Fibroblast of skin of back (primary cell): ENCODE measurements at regions not wholly inside any gene's neighbourhood (a gene's known extent, or its start where the extent isn't known, plus 50 kb on each side); places are given as distances from the start of the nearest gene placed in this dataset.

Source experiments
- DNase-seq: peaks from one replicate; pipeline ENCODE4 v3.0.0-alpha.2; 2013

- no peak for DNase-seq
Observed at GRCh38 chr5:87949676-87950631, 318.7 kb downstream of the TMEM161B start.

GRCh38 chr5:87948486-87948885 lies 320.2 kb downstream of the TMEM161B start:
- no peak for DNase-seq

GRCh38 chr5:87946271-87946670 lies 322.4 kb downstream of the TMEM161B start:
- DNase-seq = no peak

DNA sequence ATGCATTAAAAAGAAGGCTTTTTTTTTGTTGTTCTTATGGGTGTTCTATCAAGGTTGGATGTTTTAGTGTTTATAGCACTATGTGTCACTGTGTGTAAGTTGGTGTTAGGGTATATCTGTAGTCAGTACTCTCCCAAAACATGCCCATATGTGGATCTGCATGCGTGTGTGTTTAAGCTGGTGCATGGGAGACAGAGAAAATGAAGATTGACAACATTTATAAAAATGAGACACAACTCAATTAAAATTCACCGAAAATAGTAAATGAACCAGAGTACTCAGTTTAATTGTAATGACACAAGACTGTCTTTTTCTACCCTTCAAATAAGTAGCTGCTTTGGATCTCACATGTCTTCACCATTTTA lies 323.4 kb downstream of the TMEM161B start:
- no peak for DNase-seq

DNA sequence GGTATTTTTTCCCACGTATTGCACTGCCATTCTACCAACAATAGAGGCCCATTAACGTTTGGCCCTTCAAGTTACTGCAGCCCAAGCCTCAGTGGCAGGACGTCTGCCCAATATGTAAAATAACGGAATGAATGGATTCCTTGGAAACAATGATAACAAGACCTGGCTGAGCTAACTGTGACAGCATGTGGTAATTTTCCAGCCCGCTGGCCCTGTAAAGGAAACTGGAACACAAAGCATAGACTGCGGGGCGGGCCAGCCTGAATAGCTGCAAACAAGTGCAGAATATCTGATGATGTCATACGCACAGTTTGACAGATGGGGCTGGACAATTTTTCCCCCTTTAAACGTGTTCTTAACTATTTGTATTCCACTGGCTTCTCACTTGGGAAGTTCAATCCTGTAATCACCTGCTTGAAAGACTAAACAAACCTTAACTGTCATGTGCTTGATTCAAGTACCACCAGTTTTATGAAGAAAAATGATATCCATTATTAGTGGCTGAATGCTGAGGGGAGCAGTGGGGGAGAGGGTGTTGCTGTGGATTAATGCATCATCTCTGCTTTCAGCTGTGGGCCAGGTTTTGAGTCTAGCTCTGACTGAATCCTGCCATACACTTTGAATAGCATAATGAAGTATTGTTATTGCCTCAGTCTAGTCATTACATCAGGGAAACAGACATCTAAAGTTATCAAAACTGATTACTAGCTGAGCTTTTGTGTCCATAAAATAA lies 323.9 kb downstream of the TMEM161B start:
- DNase-seq = no peak

DNA sequence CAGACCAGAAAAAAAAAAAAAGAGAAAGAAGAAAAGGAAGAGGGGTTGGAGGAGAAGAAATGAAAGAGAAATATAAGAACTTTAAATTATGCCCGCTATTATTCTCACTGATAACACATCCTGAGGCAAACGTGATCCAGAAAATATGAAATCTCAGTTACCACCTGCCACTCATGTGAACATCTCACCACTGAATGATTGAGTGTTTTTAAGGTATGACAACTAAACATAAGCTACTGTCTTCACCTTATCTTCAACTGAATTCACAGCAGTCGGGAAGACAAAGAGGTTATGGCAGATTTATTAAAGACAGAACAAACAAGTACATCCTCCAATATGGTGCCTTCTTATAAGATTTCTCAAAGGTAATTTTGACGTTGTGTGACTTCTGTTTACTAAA lies 327.9 kb downstream of the TMEM161B start:
- DNase-seq = no peak

DNA sequence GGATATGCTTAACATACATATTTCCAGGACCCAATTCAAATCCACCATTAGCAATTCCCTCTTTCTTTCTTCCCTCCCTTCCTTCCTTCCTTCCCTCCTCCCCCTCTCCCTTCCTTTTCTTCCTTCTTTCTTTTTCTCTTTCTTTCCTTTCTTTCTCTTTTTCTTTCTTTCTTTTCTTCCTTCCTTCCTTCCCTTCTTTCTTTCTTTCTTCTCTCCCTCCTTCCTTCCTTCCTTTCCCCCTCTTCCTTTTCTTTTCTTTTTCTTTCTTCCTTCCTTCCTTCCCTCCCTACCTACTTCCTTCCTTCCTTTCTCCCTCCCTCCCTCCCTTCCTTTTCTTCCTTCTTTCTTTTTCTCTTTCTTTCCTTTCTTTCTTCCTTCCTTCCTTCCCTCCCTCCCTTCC lies 332.0 kb downstream of the TMEM161B start:
- no peak for DNase-seq

- DNase-seq = no peak
Observed at GRCh38 chr5:87924436-87924835, 344.2 kb downstream of the TMEM161B start.

DNA sequence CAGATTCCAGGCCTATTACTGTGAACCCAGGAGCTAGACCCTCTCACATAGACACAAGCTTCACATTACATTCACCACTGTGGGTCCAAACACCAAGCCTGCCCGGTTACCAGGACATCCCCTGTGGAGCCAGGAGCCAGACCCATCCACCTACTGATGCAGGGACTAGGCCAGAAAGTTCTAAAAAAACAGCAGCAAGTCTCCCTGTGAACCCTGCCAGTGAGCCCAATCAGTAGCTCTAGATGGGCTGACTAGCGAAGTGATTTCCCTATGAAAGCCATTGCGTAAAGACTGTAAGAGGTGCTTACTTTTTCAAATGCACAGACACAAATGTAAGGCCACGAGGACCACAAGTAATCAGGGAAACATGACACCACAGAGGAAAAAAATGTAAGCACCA lies 352.3 kb downstream of the TMEM161B start:
- no peak for DNase-seq

DNA sequence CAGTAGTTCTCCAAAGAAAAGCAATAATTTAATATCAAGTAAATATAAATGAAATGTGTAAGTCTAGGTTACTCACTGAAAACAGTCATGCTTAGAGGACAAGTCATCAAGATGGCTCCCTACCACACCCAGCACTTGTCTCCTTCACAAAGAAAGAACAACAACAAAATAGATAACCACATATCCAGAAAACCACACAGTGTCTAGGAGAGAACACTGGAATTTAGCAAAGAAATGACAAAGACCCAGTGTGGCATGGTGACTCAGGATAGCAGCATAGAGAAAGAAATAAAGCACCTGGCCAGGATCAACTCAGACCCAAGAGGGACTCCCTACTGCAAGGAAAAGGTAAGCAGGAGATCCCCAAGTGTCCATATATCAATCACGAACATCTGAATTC lies 356.2 kb downstream of the TMEM161B start:
- no peak for DNase-seq

- DNase-seq = no peak
Observed at GRCh38 chr5:87909382-87909781, 359.3 kb downstream of the TMEM161B start.

DNA sequence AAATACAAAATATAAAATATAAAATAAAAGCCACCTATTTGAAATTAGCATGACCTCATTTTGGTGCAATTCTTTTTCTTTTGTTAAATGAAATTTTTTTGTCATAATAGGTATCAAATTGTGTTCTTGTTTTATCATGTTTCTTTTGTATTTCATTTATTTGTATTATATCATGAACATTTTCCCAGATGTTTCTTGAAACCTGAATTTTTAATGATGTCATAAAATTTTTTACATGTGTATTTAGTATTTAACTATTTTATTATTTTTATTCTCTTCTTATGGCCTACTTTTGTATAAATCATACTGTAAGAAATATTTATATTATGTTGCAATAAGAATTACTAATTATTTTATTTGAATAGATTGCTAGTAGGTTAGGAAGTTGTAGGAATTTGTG lies 361.7 kb downstream of the TMEM161B start:
- no peak for DNase-seq

DNA sequence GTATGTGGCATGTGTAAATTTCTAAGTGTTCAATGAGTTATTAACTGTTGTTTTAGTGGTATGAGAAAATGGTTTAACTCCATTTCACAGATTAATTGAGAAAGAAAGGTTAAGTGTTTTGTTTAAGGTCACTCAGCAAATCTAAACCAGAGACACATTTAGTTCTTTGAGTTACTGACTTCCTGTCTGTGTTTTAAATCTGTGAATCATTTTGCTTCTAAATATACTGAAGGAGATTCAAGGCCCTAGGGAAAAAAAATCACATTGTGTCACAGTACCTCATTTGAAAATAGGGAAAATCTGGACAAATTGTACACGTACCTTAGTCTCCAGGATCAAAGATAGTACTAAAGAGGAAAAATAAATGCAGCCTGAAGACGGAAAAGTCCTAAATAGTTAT lies 368.2 kb downstream of the TMEM161B start:
- no peak for DNase-seq

DNA sequence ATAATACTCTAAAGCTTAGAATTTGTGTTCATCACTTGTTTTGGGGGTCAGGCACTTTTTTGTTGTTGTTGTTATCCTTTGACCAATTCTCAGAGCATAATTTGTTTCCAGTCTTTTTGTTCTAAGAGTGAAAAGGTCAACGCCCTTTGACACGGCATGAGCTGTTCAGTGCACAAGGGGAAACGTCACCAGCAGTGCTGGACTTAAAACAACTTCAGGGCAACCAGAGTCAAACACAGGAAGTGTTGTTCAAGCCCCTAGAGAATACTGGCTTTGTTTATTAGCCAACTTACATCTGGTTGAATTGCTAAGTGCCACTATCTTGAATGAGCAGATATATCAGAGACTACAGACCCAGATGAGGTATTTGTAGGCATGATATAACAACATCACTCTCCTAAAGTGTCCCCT lies 368.9 kb downstream of the TMEM161B start:
- no peak for DNase-seq

DNA sequence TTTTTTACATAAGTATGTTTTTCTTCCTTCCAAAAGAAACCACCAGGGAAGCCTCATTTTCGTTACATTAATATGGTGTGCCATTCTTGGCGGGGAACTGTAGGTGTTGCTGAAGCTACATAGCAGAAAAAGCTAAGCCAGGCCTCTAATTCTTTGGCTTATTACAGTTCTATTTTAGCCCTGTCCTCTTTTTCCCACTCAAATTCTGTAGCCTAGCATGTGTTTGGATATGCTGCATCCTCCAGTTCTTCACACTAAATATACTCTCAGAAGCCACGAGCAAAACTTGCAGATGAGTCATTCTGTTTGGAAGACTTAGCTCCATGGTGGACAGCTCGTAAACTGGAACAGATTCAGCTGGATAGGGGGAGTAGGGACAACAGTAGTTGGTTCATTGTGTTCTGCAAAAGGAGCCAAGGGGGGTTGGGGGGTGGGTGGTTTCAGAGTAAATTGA lies 369.4 kb downstream of the TMEM161B start:
- DNase-seq = peak; percentile 0

DNA sequence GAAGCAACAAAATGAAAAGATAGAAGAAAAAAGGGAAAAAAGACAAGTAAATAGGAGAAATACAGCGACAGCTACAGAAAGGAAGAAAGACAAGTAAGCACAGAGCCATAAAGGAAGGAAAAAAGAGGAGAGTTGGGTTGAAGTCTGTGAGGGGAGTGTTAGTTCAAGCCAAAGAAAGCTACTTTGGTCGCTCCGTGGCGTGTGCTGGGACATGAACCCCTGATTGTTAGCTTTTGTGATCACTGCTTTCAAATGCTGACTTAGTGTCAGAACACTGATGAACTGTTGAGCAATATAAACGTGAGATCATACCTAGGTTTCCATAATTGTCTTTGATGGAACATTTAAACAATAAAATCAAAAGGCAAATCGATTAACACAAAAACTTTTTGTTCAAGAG lies 370.1 kb downstream of the TMEM161B start:
- no peak for DNase-seq

DNA sequence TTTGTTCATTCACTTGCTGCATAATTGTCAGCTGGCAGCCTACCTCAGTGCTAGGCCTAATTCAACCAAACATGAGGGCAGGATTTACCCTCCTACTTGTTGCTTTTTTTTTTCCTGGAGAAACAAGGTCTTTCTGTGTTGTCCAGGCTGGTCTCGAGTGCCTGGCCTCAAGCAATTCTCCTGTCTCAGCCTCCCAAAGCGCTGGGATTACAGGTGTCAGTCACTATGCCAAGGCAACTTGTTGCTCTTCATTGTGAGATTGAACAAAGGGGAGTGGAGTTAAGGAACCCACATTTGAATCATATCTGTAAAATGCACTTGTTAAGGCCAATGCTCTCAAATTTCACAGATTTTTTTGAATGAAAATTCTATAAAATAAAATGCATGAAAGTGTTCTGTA lies 380.5 kb downstream of the TMEM161B start:
- DNase-seq = no peak

- no peak for DNase-seq
Observed at GRCh38 chr5:87887247-87887646, 381.4 kb downstream of the TMEM161B start.

DNA sequence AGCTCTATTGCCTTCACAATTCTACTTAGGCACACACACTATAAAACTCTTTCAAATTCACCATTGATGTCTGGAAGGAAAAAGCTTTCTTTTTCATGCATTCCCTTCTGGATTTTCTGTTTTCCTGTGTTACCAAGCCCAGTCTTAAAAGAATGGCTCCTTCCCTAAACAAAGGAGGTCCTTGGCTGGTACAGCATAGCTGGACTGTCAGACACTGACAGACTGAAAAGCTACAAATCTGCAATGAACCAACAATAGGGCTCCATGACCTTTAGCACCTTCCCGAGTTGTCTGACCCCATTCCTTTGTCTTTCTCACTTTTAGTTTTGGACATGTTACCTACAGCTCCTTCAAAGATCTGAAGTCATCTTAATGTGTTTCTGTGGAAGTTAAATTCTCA lies 382.5 kb downstream of the TMEM161B start:
- DNase-seq = no peak

- DNase-seq = no peak
Observed at GRCh38 chr5:87885758-87886157, 382.9 kb downstream of the TMEM161B start.

DNA sequence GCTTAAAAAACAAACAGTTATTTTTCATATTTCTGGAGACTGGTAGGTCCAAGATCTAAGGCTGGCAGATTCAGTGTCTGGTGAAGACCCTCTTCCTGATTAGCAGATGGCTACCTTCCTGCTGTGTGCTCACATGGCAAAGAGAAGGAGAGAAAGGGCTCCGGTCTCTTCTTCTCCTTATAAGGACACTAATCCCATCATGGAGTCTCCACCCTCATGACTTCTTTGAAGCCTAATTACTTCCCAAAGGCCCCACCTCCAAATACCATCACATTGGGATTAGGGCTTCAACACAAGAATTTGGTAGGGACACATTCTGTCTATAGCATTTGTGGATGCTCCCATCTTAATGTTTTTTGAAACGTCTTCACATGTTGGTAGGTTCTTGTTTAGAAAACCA lies 391.1 kb downstream of the TMEM161B start:
- no peak for DNase-seq

DNA sequence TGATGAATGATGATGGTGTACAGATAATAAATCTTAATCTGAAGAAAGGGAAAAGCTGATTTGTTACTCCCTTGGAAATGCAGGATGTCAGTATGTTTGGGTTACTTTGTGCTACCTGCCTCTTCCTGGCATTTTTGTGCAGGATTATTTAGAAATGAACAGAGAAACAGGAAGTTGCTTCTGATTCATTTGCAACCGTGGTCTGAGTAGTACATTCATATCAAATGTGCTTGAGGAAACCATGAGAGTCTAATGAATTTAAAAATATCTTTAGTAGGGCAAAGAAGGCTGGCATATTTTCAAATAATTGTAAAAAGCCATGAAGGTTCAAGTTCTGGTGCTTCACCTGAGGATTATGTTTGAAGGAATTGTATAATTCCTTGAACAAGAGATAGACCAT lies 391.6 kb downstream of the TMEM161B start:
- DNase-seq = no peak

DNA sequence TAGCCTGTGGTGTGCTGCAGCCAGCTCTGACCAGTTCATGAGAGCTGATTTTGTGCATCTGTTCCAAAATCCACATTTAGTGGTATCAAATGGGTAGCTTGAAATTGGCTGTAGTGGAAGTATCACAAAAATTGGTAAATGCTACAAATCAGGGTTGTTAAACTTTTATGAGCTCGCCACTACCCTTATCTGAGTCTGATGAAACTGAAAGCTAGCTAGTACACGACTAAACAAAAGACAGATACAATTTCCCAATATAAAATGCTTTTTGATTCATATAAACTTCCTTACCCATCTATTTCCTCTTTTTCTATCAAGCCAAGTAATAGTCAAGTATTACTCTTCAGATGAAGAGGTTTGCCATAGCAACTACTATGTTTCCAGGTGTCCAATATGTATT lies 392.0 kb downstream of the TMEM161B start:
- DNase-seq = no peak

DNA sequence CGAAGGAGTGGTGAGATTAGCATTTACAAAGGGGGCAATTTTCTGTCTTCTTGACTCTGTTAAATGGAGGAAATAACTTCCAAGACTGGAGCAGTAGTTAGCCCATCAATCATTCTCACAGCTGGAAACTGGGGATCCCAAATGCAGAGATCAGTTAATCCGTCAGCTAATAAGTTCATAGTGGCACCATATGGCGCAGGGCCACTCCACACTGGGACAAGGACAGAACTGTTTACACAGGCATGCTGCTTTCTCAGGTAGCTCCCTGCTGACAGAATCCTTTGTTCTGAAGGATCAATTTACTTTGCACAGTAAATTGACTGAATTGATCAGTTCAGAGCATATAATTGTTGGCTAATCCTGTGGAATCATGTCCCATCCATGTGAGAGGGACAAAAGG lies 395.7 kb downstream of the TMEM161B start:
- no peak for DNase-seq
